NOMO-1 (cell line): ENCODE measurements at regions not wholly inside any gene's neighbourhood (a gene's known extent, or its start where the extent isn't known, plus 50 kb on each side); places are given as distances from the start of the nearest gene placed in this dataset.
"Not testable (repeated sequence)": the region's sequence is repeated elsewhere in the genome, so short reads cannot be mapped to it uniquely, and the experiment has no call there.

Experiments used
- DNase-seq, 2 experiments: peaks; one replicate each; lab custom pipeline; 2025; ENCODE audit not compliant: unreplicated experiment in 2 of 2; lab: John Stamatoyannopoulos, UW

GRCh38 chr13:40026741-40027140, 371.3 kb downstream of the COG6 start:
- no peak for DNase-seq

DNA sequence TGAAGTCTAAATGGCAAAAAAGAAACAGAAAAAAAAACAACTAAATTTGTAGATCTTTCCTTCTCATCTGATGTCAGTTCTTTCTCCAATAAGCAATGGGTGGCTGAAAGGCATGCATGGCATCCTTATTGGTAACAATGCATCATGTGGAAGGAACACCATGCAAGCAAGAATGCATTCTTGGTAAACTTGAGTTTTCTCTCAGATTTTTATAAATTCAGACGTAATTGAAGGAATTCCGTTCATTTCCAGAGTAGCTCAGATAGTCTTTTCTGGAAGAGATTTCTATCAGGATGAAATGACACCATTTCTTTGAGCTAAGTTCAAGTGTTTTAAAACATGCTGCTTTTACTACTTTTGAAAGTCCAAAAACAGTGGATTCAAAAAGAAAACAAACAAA, 373.0 kb downstream of the COG6 start:
- no peak for DNase-seq

- DNase-seq: no peak
Measured at GRCh38 chr13:40031031-40031430, 375.6 kb downstream of the COG6 start.

GRCh38 chr13:40039061-40039460, 383.6 kb downstream of the COG6 start:
- no peak for DNase-seq

GRCh38 chr13:40042991-40043390, 387.5 kb downstream of the COG6 start:
- DNase-seq: no peak

DNA sequence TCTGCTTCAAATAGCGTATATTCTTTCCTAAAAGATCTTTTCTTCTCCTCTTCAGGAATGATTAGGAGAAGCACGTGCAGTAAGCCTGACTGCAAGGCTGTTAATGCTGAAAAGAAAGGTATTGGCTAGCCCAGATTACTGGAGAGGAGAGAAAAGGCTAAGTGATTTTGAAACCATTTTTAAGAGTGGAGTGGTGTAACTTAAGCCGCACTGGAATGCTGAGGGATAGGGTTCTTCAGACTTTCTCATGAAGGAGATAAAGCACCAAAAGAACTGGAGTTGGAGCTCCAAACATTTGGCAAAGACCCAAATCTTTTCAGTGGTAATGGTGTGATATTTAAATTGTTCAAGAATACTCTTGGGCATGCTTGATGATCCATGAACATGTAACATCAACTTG, 388.3 kb downstream of the COG6 start:
- no peak for DNase-seq

- no peak for DNase-seq
Measured at GRCh38 chr13:40047322-40047771, 391.9 kb downstream of the COG6 start.

DNA sequence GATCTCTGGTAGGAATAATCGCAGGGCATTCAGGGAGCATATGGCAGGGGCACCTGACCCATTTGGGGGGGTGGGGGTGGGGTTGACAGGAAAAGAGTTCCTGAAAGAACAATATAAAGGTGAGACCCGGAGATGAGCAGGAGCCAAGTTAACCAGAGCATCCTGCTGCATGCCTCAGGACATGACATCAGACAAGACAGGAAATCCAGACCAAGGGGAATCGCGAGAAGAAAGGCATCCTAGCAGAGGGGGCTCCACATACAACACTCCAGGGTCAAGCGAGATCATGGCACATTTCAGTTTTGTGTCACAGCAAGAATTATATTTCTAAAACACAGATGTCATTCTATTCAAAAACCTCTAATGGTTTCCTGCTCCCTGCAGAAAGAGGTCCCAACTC, 393.1 kb downstream of the COG6 start:
- no peak for DNase-seq

GRCh38 chr13:40052954-40053353, 397.5 kb downstream of the COG6 start:
- DNase-seq: no peak

DNA sequence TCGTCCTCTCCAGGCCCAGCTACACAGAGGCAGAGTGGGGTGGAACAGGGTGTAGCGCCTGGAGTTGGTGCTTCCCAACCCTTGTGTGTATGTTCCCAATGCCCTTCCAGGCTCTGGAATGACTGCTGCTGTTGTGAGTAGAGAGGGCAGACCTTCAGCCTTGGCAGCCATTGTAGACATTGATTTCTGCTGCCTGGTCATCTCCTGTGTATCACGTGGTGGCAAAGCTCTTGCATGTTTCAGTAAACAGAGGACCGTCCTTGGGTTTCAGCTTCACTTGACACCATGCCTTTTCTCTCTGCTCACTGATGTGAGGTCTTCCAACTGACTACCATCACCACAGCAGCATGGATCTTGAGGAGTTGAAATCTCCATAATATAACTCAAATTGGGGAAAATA, 397.9 kb downstream of the COG6 start:
- DNase-seq: no peak

- not testable (repeated sequence) for DNase-seq
Measured at GRCh38 chr13:40054422-40054821, 399.0 kb downstream of the COG6 start.

GRCh38 chr13:40056898-40057619, 401.6 kb downstream of the COG6 start:
- no peak for DNase-seq

- no peak for DNase-seq
Measured at GRCh38 chr13:40058757-40059236, 403.3 kb downstream of the COG6 start.

- DNase-seq: no peak
Measured at GRCh38 chr13:40059540-40060232, 404.2 kb downstream of the COG6 start.

- no peak for DNase-seq
Measured at GRCh38 chr13:40060296-40061007, 405.0 kb downstream of the COG6 start.

GRCh38 chr13:40061466-40062450, 406.3 kb downstream of the COG6 start:
- no peak for DNase-seq

GRCh38 chr13:40063278-40063698, 407.8 kb downstream of the COG6 start:
- DNase-seq: no peak

- DNase-seq: no peak
Measured at GRCh38 chr13:40063703-40064102, 408.2 kb downstream of the COG6 start.

GRCh38 chr13:40064154-40065097, 409.0 kb downstream of the COG6 start:
- no peak for DNase-seq
